ENCODE measurements at regions not wholly inside any gene's neighbourhood (a gene's known extent, or its start where the extent isn't known, plus 50 kb on each side); places are given as distances from the start of the nearest gene placed in this dataset.

GRCh38 chr9:10674586-10674985 lies 61.8 kb upstream of the PTPRD start:
- DNase-seq, result no peak

DNA sequence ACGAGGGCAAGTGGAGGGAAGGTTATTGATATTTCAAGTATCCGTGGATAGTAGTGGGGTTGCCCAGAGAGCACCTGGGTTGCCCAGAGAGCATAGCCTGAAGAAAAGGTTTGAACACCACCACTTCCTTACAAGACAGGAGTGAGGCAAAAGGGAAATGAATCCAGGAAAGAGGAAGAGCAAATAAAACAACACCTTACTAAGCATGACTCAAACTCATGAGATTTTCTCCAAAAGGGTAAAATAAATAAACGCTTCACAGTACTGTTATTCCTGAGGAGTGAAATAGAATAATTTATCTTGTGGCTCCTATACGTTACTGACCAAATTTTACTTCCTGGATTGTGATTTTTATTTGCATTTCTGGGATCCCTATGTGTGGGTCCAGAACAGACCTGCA lies 65.2 kb upstream of the PTPRD start:
- no peak for DNase-seq

DNA sequence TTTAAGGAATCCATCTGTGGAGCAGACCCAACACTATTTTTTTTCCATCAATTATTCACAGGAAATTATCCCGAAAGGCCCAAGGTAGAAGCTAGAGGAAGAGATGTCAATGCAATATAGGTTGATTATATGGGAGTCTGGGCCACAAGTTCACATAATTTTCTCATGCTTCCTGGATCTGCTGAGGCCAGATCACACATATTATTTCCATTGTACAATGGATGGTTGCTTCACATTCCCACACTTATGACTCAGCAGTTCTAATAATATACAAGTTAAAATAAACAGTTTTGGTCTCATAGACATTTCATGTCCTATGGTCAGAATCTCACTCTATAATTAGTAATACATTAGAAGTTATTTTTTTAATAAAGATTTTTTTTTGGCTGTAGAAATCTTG lies 66.0 kb upstream of the PTPRD start:
- no peak for DNase-seq

- DNase-seq, result no peak
Measured at GRCh38 chr9:10686943-10687342, 74.1 kb upstream of the PTPRD start.

GRCh38 chr9:10690546-10690945 lies 77.7 kb upstream of the PTPRD start:
- no peak for DNase-seq

GRCh38 chr9:10697044-10697443 lies 84.2 kb upstream of the PTPRD start:
- DNase-seq, result no peak

DNA sequence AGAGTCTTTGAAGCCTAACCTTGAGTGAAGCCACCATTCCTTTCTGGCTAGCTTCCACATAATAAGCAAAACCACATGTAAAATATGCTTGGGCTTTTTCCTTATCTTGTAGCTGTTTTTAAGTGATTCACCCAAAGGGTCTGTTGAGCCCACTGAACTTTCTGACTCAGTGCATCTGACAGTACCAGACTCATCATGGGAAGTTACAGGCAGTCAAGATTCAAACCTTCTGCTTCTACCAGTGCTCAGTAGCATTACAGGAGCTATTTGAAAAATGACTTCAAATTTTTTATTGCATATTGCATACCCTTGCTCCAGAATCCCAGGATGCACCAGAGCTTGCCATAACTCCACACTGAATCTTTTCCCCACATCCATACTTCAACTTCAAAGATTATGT lies 87.5 kb upstream of the PTPRD start:
- no peak for DNase-seq

DNA sequence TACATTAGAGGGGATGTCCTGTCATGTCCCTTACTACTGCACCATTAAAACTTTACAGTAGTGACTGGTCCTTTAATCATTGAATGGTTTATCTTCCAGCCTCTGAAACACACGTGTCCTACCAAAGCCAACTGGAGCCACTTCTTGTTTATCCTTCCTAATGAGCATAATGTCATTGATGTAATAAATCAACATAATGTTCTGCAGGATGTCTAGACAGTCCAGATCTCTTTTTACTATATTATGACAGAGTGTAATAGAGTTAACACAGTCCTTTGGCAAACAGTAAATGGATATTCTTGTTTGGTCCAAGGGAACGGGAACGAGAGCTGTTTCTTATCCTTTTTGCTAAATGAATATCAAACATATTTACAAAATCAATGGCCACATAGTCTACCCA lies 88.1 kb upstream of the PTPRD start:
- DNase-seq, result no peak

GRCh38 chr9:10701906-10702305 lies 89.1 kb upstream of the PTPRD start:
- no peak for DNase-seq

- DNase-seq, result no peak
Measured at GRCh38 chr9:10703139-10703538, 90.3 kb upstream of the PTPRD start.

GRCh38 chr9:10704720-10705119 lies 91.9 kb upstream of the PTPRD start:
- DNase-seq, result no peak

DNA sequence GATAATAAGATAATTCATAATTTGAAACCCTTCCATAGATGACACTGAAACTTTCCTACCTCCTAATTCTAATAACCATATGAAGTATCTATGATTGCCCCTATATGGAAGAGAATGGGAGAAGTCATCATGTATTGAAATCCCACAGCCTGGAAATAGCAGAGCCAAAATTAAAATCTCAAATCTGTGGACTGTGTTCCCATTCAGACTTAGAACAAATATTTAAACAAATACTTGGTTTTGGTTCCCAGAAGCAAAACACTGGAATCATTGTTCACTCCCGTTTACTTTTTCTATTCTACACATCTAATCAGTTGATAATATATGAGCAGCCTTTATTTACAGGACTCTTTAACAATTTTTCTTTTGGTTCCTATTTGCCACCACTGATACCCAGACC lies 92.6 kb upstream of the PTPRD start:
- no peak for DNase-seq

DNA sequence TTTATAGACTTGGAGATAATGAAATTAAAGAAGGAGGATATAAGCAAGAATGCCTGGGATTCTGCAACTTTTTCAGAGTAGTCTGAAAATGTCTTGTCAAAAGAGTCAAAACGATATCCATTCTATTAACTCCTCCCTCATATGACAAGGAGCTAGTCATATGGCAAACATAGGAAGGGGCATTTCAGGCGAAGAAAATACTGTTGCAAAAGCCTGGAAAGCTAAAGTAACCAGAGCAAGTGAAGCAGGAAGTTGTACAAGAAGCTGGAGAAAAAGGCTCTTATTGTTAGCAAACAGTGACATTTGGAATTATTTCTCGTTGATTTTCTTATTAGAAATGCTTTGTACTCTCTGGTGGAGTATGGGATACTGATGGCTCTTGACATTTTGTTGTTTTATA lies 94.0 kb upstream of the PTPRD start:
- no peak for DNase-seq

DNA sequence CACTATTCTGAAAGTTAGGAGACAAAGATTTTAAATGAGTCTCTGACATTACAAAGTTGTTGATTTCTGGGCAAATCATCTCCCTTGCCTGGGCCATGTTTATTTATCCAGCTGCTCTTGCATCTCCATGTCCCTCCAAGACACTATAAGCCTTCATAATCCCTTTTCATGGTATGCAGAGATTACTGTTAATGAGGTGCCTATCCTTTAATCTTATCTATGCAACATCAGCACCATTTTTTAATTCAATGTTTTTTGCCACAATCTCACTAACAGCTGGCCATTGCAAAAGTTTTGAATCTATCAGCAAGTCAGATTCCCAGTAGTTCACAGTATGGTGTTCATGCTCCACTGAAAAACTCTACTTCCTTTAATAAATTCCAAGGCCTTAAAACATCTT lies 108.5 kb upstream of the PTPRD start:
- DNase-seq, result no peak

GRCh38 chr9:10729213-10729612 lies 116.4 kb upstream of the PTPRD start:
- DNase-seq, result no peak

- DNase-seq, result no peak
Measured at GRCh38 chr9:10744669-10745068, 131.9 kb upstream of the PTPRD start.

GRCh38 chr9:10753474-10753873 lies 140.7 kb upstream of the PTPRD start:
- no peak for DNase-seq

DNA sequence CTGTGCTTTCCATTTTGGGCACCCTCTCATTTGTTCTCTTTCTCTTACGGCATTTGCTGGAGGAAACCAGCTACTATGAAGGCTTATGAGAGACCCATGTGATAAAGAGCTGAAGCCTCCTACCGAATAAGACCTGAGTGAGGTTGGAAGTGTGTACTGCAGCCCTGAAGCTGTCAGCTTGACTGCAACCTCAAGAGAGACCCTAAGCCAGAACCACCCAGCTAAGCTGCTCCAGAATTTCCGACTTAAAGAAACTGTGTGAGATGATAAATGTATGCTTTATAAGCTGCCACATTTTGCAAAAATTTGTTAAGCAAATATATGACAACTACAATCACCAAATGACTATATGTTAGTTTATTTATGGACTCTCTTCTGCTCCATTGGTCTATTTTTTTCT lies 151.7 kb upstream of the PTPRD start:
- no peak for DNase-seq

DNA sequence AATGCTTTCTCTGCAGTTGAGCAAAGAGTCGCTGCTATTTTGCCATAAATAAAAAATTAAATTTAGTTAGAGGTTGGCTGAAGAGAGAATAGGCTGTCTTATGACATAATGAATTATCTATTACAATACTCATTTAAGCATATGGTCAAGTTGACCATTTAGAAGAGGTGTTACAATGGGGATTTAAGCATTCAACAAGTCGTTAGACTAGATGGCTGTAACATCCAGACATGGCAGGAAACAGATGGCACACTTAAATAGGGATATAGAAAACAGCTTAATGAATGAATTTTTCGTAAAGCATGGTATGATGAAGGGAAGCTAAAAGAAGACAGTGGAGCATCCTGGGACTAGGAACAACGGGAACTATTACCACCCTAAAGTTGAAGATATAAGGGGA lies 160.3 kb upstream of the PTPRD start:
- DNase-seq, result no peak

DNA sequence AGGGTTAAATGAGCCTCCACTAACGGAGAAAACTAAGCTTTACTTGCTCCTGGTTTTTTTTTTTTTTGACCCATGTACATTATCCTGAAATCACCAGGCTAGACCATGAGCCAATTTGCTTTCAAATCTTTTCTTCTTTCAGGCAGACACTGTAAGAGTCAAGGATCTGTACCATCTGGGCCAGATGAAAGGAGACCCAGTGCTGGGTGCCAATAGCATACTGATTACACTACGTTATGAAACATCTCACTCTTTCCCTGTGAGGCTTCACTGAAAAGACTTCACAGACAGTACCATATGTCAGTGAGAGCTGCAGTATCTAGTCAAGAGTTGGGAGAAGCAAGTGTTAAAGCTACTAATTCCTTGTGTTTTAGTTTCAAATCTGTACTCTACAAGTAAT lies 161.2 kb upstream of the PTPRD start:
- no peak for DNase-seq

GRCh38 chr9:10785255-10785654 lies 172.5 kb upstream of the PTPRD start:
- no peak for DNase-seq

GRCh38 chr9:10793306-10793705 lies 180.5 kb upstream of the PTPRD start:
- no peak for DNase-seq

DNA sequence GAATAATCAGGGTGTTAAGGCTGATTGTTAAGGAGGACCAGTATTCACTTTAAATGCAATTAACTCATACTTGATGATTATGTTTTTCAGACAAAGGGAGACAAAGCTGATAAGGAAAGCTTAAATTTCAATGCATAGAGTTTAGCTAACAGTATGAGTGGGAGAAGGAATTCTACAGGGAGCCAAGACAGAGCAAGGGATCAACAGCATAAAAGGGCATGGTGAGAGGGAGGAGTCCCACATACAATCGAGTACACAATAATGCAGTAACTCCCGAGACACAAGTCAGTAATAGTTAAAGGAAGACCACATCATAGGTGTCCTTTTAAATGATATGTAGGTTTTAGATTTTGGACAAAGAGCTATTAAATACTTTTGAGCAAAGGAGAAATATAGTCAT lies 191.7 kb upstream of the PTPRD start:
- no peak for DNase-seq

GRCh38 chr9:10806868-10807267 lies 194.1 kb upstream of the PTPRD start:
- DNase-seq, result no peak

DNA sequence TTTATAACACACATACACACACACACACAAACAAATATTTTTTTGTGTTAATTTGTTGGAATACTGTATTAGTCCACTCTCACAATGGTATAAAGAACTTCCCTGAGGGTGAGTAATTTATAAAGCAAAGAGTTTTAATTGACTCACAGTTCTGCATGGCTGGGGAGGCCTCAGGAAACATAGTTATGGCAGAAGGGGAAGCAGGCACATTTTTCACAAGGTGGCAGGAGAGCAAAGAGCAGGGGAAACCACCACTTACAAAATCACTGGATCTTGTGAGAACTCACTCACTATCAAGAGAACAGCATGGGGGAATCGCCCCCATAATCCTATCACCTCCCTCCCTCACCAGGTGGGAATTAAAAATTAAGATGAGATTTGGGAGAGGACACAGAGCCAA lies 205.4 kb upstream of the PTPRD start:
- DNase-seq, result no peak

DNA sequence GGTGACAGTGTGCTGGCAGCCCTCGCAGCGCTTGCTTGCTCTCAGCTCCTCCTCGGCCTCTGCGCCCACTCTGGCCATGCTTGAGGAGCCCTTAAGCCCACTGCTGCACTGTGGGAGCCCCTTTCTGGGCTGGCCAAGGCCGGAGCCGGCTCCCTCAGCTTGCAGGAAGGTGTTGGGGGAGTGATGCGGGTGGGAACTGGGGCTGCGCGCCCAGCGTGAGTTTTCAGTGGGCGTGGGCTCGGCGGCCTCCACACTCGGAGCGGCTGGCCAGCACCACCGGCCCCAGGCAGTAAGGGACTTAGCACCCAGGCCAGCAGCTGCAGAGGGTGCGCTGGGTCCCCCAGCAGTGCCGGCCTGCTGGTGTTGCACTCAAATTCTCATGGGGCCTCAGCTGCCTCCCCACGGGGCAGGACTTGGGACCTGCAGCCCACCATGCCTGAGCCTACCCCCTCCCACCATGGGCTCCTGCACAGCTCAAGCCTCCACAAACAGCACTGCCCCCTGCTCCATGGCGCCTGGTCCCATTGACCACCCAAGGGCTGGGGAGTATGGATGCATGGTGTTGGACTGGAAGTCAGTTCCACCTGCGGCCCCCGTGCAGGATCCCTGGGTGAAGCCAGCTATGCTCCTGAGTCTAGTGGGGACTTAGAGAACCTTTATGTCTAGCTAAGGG lies 223.1 kb upstream of the PTPRD start:
- DNase-seq, result no peak

Measured in suppressor macrophage treated with lipopolysaccharide for 4 hours (primary cell).